Mononuclear cell (primary cell): ENCODE measurements at regions not wholly inside any gene's neighbourhood (a gene's known extent, or its start where the extent isn't known, plus 50 kb on each side); places are given as distances from the start of the nearest gene placed in this dataset.

Experiments
- H3K27me3 ChIP-seq: 2 replicates; pipeline ENCODE4 v1.6.0; 2011; ENCODE audit warnings: low read length, control low read depth; ENCODE audit not compliant: insufficient read depth
- H3K4me1 ChIP-seq: 2 replicates; pipeline ENCODE4 v1.5.1; 2011; ENCODE audit warnings: mild to moderate bottlenecking, low read length, control low read depth; ENCODE audit not compliant: insufficient read depth
- H3K4me3 ChIP-seq: 2 replicates; pipeline ENCODE4 v1.5.1; 2011; ENCODE audit warnings: mild to moderate bottlenecking, low read length, moderate library complexity
- H3K9me3 ChIP-seq: 2 replicates; pipeline ENCODE4 v1.5.1; 2011; ENCODE audit warnings: low read depth, mild to moderate bottlenecking, control low read depth, low read length

- H3K4me1 ChIP-seq = no peaks in the 10 kb centered on the region
- no peaks in the 10 kb centered on the region for H3K27me3 ChIP-seq
- H3K4me3 ChIP-seq = no peak overlapping the region
- no peaks in the 10 kb centered on the region for H3K9me3 ChIP-seq
Observed at GRCh38 chr12:126569706-126570105, 1504.5 kb downstream of the AACS start.

GRCh38 chr12:126570566-126570965, 1505.3 kb downstream of the AACS start:
- Histone ChIP-seq H3K9me3 (no peaks in the 10 kb centered on the region), H3K4me1 (no peaks in the 10 kb centered on the region), H3K27me3 (no peaks in the 10 kb centered on the region), H3K4me3 (no peak overlapping the region)

GRCh38 chr12:126572170-126572569, 1506.9 kb downstream of the AACS start:
- Histone ChIP-seq H3K27me3 (no peaks in the 10 kb centered on the region), H3K4me3 (no peak overlapping the region), H3K4me1 (no peaks in the 10 kb centered on the region), H3K9me3 (no peaks in the 10 kb centered on the region)

GRCh38 chr12:126581655-126582054, 1516.4 kb downstream of the AACS start:
- no peaks in the 10 kb centered on the region for H3K4me1 ChIP-seq
- no peaks in the 10 kb centered on the region for H3K9me3 ChIP-seq
- no peaks in the 10 kb centered on the region for H3K27me3 ChIP-seq
- no peak overlapping the region for H3K4me3 ChIP-seq

- no peak overlapping the region for H3K4me3 ChIP-seq
- H3K27me3 ChIP-seq = no peaks in the 10 kb centered on the region
- no peaks in the 10 kb centered on the region for H3K4me1 ChIP-seq
- H3K9me3 ChIP-seq = no peaks in the 10 kb centered on the region
Observed at GRCh38 chr12:126582231-126582630, 1517.0 kb downstream of the AACS start.

GRCh38 chr12:126588586-126589249, 1523.5 kb downstream of the AACS start:
- Histone ChIP-seq H3K27me3 (no peaks in the 10 kb centered on the region), H3K4me3 (no peak overlapping the region), H3K4me1 (no peaks in the 10 kb centered on the region), H3K9me3 (no peaks in the 10 kb centered on the region)

GRCh38 chr12:126591533-126591932, 1526.3 kb downstream of the AACS start:
- no peaks in the 10 kb centered on the region for H3K4me1 ChIP-seq
- H3K27me3 ChIP-seq = no peaks in the 10 kb centered on the region
- no peaks in the 10 kb centered on the region for H3K9me3 ChIP-seq
- no peak overlapping the region for H3K4me3 ChIP-seq

GRCh38 chr12:126601184-126602170, 1536.2 kb downstream of the AACS start:
- Histone ChIP-seq H3K9me3 (no peaks in the 10 kb centered on the region), H3K4me1 (no peaks in the 10 kb centered on the region), H3K27me3 (no peaks in the 10 kb centered on the region), H3K4me3 (no peak overlapping the region)

- Histone ChIP-seq H3K4me1 (no peaks in the 10 kb centered on the region), H3K4me3 (no peak overlapping the region), H3K9me3 (no peaks in the 10 kb centered on the region), H3K27me3 (no peaks in the 10 kb centered on the region)
Observed at GRCh38 chr12:126602612-126603011, 1537.4 kb downstream of the AACS start.

- H3K4me3 ChIP-seq = no peak overlapping the region
- H3K27me3 ChIP-seq = no peaks in the 10 kb centered on the region
- H3K4me1 ChIP-seq = no peaks in the 10 kb centered on the region
- H3K9me3 ChIP-seq = no peaks in the 10 kb centered on the region
Observed at GRCh38 chr12:126607157-126607556, 1541.9 kb downstream of the AACS start.

- no peak overlapping the region for H3K4me3 ChIP-seq
- H3K4me1 ChIP-seq = no peaks in the 10 kb centered on the region
- no peaks in the 10 kb centered on the region for H3K27me3 ChIP-seq
- no peaks in the 10 kb centered on the region for H3K9me3 ChIP-seq
Observed at GRCh38 chr12:126607867-126608266, 1542.6 kb downstream of the AACS start.

- H3K9me3 ChIP-seq = no peaks in the 10 kb centered on the region
- no peaks in the 10 kb centered on the region for H3K4me1 ChIP-seq
- H3K4me3 ChIP-seq = no peak overlapping the region
- no peaks in the 10 kb centered on the region for H3K27me3 ChIP-seq
Observed at GRCh38 chr12:126608607-126609175, 1543.5 kb downstream of the AACS start.

GRCh38 chr12:126616441-126616840, 1551.2 kb downstream of the AACS start:
- no peaks in the 10 kb centered on the region for H3K27me3 ChIP-seq
- H3K9me3 ChIP-seq = no peaks in the 10 kb centered on the region
- H3K4me1 ChIP-seq = no peaks in the 10 kb centered on the region
- no peak overlapping the region for H3K4me3 ChIP-seq

GRCh38 chr12:126617312-126617711, 1552.1 kb downstream of the AACS start:
- no peaks in the 10 kb centered on the region for H3K9me3 ChIP-seq
- H3K4me3 ChIP-seq = no peak overlapping the region
- no peaks in the 10 kb centered on the region for H3K27me3 ChIP-seq
- H3K4me1 ChIP-seq = no peaks in the 10 kb centered on the region

- Histone ChIP-seq H3K27me3 (no peaks in the 10 kb centered on the region), H3K4me1 (no peaks in the 10 kb centered on the region), H3K4me3 (no peak overlapping the region), H3K9me3 (no peaks in the 10 kb centered on the region)
Observed at GRCh38 chr12:126627596-126627995, 1562.4 kb downstream of the AACS start.
